Mesenchymal stem cell (in vitro differentiated cells and primary cell): ENCODE measurements at regions not wholly inside any gene's neighbourhood (a gene's known extent, or its start where the extent isn't known, plus 50 kb on each side); places are given as distances from the start of the nearest gene placed in this dataset.
A peak's percentile ranks its signal among the peaks of the same experiment; 100 is the strongest.

Experiments
- DNase-seq: peaks from one replicate; pipeline ENCODE4 v3.0.0-alpha.2; 2013
- H2AFZ ChIP-seq: one replicate; pipeline ENCODE4 v1.6.1; 2013; ENCODE audit warnings: low read depth, mild to moderate bottlenecking, control low read depth, inconsistent platforms, low read length, moderate library complexity
- H2AK5ac ChIP-seq: 2 replicates; pipeline ENCODE4 v1.6.1; 2013; ENCODE audit warnings: low read length, moderate library complexity, mild to moderate bottlenecking, inconsistent platforms; ENCODE audit not compliant: severe bottlenecking
- H2BK120ac ChIP-seq: one replicate; pipeline ENCODE4 v1.6.1; 2013; ENCODE audit warnings: low read depth, mild to moderate bottlenecking, inconsistent platforms, low read length, moderate library complexity
- H2BK12ac ChIP-seq, 2 experiments: one replicate each; pipeline ENCODE4 v1.6.1; 2013; ENCODE audit warnings: inconsistent platforms in 2 of 2, low read length in 2 of 2, mild to moderate bottlenecking in 2 of 2, moderate library complexity in 2 of 2, control low read depth in 1 of 2
- H2BK15ac ChIP-seq: one replicate; pipeline ENCODE4 v1.6.1; 2013; ENCODE audit warnings: mild to moderate bottlenecking, low read depth, inconsistent platforms; ENCODE audit not compliant: poor library complexity, severe bottlenecking
- H2BK5ac ChIP-seq: 2 replicates; pipeline ENCODE4 v1.6.1; 2013; ENCODE audit warnings: low read depth, mild to moderate bottlenecking, low read length, control low read depth, inconsistent platforms; ENCODE audit not compliant: poor library complexity, severe bottlenecking
- H3K14ac ChIP-seq, 2 experiments: one replicate each; pipeline ENCODE4 v1.6.1; 2013; ENCODE audit warnings: inconsistent platforms in 2 of 2, low read length in 2 of 2, control low read depth in 1 of 2, mild to moderate bottlenecking in 1 of 2, moderate library complexity in 1 of 2
- H3K18ac ChIP-seq, 2 experiments: one replicate each; pipeline ENCODE4 v1.6.1; 2013; ENCODE audit warnings: inconsistent platforms in 2 of 2, low read length in 2 of 2, control low read depth in 1 of 2, low read depth in 1 of 2, mild to moderate bottlenecking in 1 of 2
- H3K23ac ChIP-seq, 2 experiments: one replicate each; pipeline ENCODE4 v1.6.1; 2013; ENCODE audit warnings: inconsistent platforms in 2 of 2, low read length in 2 of 2, mild to moderate bottlenecking in 2 of 2, moderate library complexity in 2 of 2, control low read depth in 1 of 2
- H3K27ac ChIP-seq: 2 replicates; pipeline ENCODE4 v1.5.1; 2013; ENCODE audit warnings: mild to moderate bottlenecking, moderate library complexity, low read length, control low read depth, inconsistent platforms; ENCODE audit not compliant: poor library complexity, severe bottlenecking
- H3K27me3 ChIP-seq, 2 experiments: 2 replicates each; pipeline versions ENCODE4 v1.6.1 to v1.7.0; 2013; ENCODE audit warnings: low read length in 2 of 2, mild to moderate bottlenecking in 2 of 2, moderate library complexity in 2 of 2, control low read depth in 1 of 2, inconsistent platforms in 1 of 2; ENCODE audit not compliant: control insufficient read depth in 1 of 2, insufficient read depth in 1 of 2
- H3K36me3 ChIP-seq, 2 experiments: 2 replicates each; pipeline versions ENCODE4 v1.6.1 to v1.7.0; 2013; ENCODE audit warnings: low read length in 2 of 2, control low read depth in 1 of 2, inconsistent platforms in 1 of 2, low read depth in 1 of 2, mild to moderate bottlenecking in 1 of 2; ENCODE audit not compliant: insufficient read depth in 2 of 2, control insufficient read depth in 1 of 2
- H3K4ac ChIP-seq, 2 experiments: one replicate each; pipeline ENCODE4 v1.6.1; 2013; ENCODE audit warnings: inconsistent platforms in 2 of 2, low read length in 2 of 2, mild to moderate bottlenecking in 2 of 2, moderate library complexity in 2 of 2, control low read depth in 1 of 2, low read depth in 1 of 2
- H3K4me1 ChIP-seq: 2 replicates; pipeline ENCODE4 v1.6.1; 2013; ENCODE audit warnings: low read depth, low read length, control low read depth; ENCODE audit not compliant: control insufficient read depth, insufficient read depth
- H3K4me2 ChIP-seq: 2 replicates; pipeline ENCODE4 v1.6.1; 2013; ENCODE audit warnings: low read length, mild to moderate bottlenecking, inconsistent platforms; ENCODE audit not compliant: poor library complexity, severe bottlenecking
- H3K4me3 ChIP-seq, 2 experiments: 2 replicates each; pipeline versions ENCODE4 v1.5.1 to v1.7.0; 2013; ENCODE audit warnings: low read length in 2 of 2, mild to moderate bottlenecking in 2 of 2, control low read depth in 1 of 2, low read depth in 1 of 2; ENCODE audit not compliant: insufficient read depth in 1 of 2
- H3K79me1 ChIP-seq: replicated peaks from 2 replicates; pipeline ENCODE4 v1.6.1; 2013; ENCODE audit warnings: mild to moderate bottlenecking, control low read depth, low read length, inconsistent platforms; ENCODE audit not compliant: poor library complexity, severe bottlenecking
- H3K9ac ChIP-seq: 2 replicates; pipeline ENCODE4 v1.7.0; 2013; ENCODE audit warnings: mild to moderate bottlenecking, low read length, moderate library complexity
- H3K9me3 ChIP-seq: 2 replicates; pipeline ENCODE4 v1.7.0; 2013; ENCODE audit warnings: mild to moderate bottlenecking, low read length; ENCODE audit not compliant: control insufficient read depth
- H4K8ac ChIP-seq: one replicate; pipeline ENCODE4 v1.6.1; 2013; ENCODE audit warnings: inconsistent platforms, mild to moderate bottlenecking, low read length, moderate library complexity
- H4K91ac ChIP-seq: one replicate; pipeline ENCODE4 v1.6.1; 2013; ENCODE audit warnings: mild to moderate bottlenecking, low read length, inconsistent platforms
- WGBS: methylation state at CpG from one replicate; pipeline ENCODE4 v1.1.7; 2013; ENCODE audit warnings: mixed read lengths; 5-methylcytosine and 5-hydroxymethylcytosine counted together

GRCh38 chr7:42478717-42479116, 241.7 kb upstream of the GLI3 start:
- H3K18ac ChIP-seq, result peak overlapping the region in 1 of 2 experiments; percentile 77
- H3K9me3 ChIP-seq, result no peaks in the 10 kb centered on the region
- peaks cover 0 to 3% of the 10 kb centered on the region in 2 experiments for H3K27me3 ChIP-seq
- no peak for DNase-seq
- H3K36me3 ChIP-seq, result no peaks in the 10 kb centered on the region
- no peak overlapping the region for H3K27ac ChIP-seq
- no peak overlapping the region for H3K4me3 ChIP-seq
- H4K91ac ChIP-seq, result peak overlapping the region; percentile 53
- no peak overlapping the region for H3K4ac ChIP-seq
- H2BK120ac ChIP-seq, result peak overlapping the region; percentile 11
- no peak overlapping the region for H3K9ac ChIP-seq
- H2BK12ac ChIP-seq, result peak overlapping the region; percentile 71 to 85
- no peaks in the 10 kb centered on the region for H3K79me1 ChIP-seq
- WGBS, result 79% methylated on average over 6 of the region's 6 CpGs
- H2AFZ ChIP-seq, result no peak overlapping the region
- peak overlapping the region; percentile 57 for H2BK15ac ChIP-seq
- H3K14ac ChIP-seq, result no peak overlapping the region
- no peak overlapping the region for H2BK5ac ChIP-seq
- H2AK5ac ChIP-seq, result no peak overlapping the region
- H3K4me1 ChIP-seq, result no peaks in the 10 kb centered on the region
- H3K4me2 ChIP-seq, result no peak overlapping the region
- H3K23ac ChIP-seq, result no peak overlapping the region
- H4K8ac ChIP-seq, result peak overlapping the region; percentile 24

- Histone ChIP-seq H3K27ac (no peak overlapping the region), H2BK12ac (no peak overlapping the region), H3K4me3 (no peak overlapping the region), H4K8ac (no peak overlapping the region), H3K23ac (no peak overlapping the region), H3K36me3 (no peaks in the 10 kb centered on the region), H3K14ac (no peak overlapping the region), H3K4me1 (no peaks in the 10 kb centered on the region), H3K4ac (peak overlapping the region in 1 of 2 experiments; percentile 24), H2BK120ac (no peak overlapping the region), H3K27me3 (peaks cover 3 to 5% of the 10 kb centered on the region in 2 experiments), H2BK15ac (no peak overlapping the region), H3K9ac (no peak overlapping the region), H2BK5ac (no peak overlapping the region), H3K4me2 (no peak overlapping the region), H3K18ac (peak overlapping the region in 1 of 2 experiments; percentile 55), H3K9me3 (peaks cover 2% of the 10 kb centered on the region), H2AFZ (no peak overlapping the region), H4K91ac (no peak overlapping the region), H2AK5ac (no peak overlapping the region), H3K79me1 (no peaks in the 10 kb centered on the region)
- no peak for DNase-seq
- 83% methylated on average over 2 of the region's 2 CpGs for WGBS
These were observed 239.2 kb upstream of the GLI3 start for GRCh38 chr7:42476255-42476654.

- no peak overlapping the region for H2BK120ac ChIP-seq
- no peak for DNase-seq
- no peak overlapping the region for H2AK5ac ChIP-seq
- no peak overlapping the region for H2BK12ac ChIP-seq
- H3K14ac ChIP-seq, result no peak overlapping the region
- 94% methylated on average over 5 of the region's 5 CpGs for WGBS
- no peak overlapping the region for H3K4me3 ChIP-seq
- H3K36me3 ChIP-seq, result no peaks in the 10 kb centered on the region
- peaks cover 2% of the 10 kb centered on the region for H3K9me3 ChIP-seq
- H3K27me3 ChIP-seq, result peaks cover 0 to 5% of the 10 kb centered on the region in 2 experiments
- H3K23ac ChIP-seq, result no peak overlapping the region
- no peak overlapping the region for H4K91ac ChIP-seq
- no peak overlapping the region for H2BK15ac ChIP-seq
- no peak overlapping the region for H3K4ac ChIP-seq
- H3K18ac ChIP-seq, result no peak overlapping the region
- H3K27ac ChIP-seq, result no peak overlapping the region
- no peak overlapping the region for H4K8ac ChIP-seq
- no peak overlapping the region for H2BK5ac ChIP-seq
- no peak overlapping the region for H3K4me2 ChIP-seq
- no peak overlapping the region for H2AFZ ChIP-seq
- no peaks in the 10 kb centered on the region for H3K4me1 ChIP-seq
- no peak overlapping the region for H3K9ac ChIP-seq
- no peaks in the 10 kb centered on the region for H3K79me1 ChIP-seq
These were observed 238.1 kb upstream of the GLI3 start for GRCh38 chr7:42475082-42475481.

- Histone ChIP-seq H3K18ac (no peak overlapping the region), H2BK15ac (no peak overlapping the region), H3K4me2 (no peak overlapping the region), H2BK5ac (no peak overlapping the region), H3K4me1 (no peaks in the 10 kb centered on the region), H3K79me1 (no peaks in the 10 kb centered on the region), H3K36me3 (no peaks in the 10 kb centered on the region), H4K8ac (no peak overlapping the region), H2BK12ac (no peak overlapping the region), H3K9ac (no peak overlapping the region), H3K23ac (no peak overlapping the region), H3K9me3 (peaks cover 2% of the 10 kb centered on the region), H3K27me3 (peaks cover 0 to 5% of the 10 kb centered on the region in 2 experiments), H2BK120ac (no peak overlapping the region), H3K27ac (no peak overlapping the region), H3K4me3 (no peak overlapping the region), H2AK5ac (no peak overlapping the region), H3K14ac (no peak overlapping the region), H2AFZ (no peak overlapping the region), H4K91ac (no peak overlapping the region), H3K4ac (no peak overlapping the region)
- no peak for DNase-seq
- 96% methylated on average over 3 of the region's 5 CpGs for WGBS
These were observed 236.1 kb upstream of the GLI3 start for GRCh38 chr7:42473099-42473498.
